SK-N-SH treated with all-trans-retinoic acid at 6 μM for 48 hours (cell line): ENCODE measurements at regions not wholly inside any gene's neighbourhood (a gene's known extent, or its start where the extent isn't known, plus 50 kb on each side); places are given as distances from the start of the nearest gene placed in this dataset.

Source experiments
- ATAC-seq: fragments of 200-7000 bp; cut with Tn5 transposase; 3 replicates; pipeline ENCODE4 v1.9.1; 2020; ENCODE audit warnings: mild to moderate bottlenecking, moderate library complexity
- BACH2 ChIP-seq: fragments of 250-450 bp; sonication (Bioruptor Pico); IDR thresholded peaks from 2 replicates; pipeline ENCODE4 v1.9.0; 2021; ENCODE audit warnings: mild to moderate bottlenecking, borderline replicate concordance
- CREB5 ChIP-seq: fragments of 250-450 bp; sonication (Bioruptor Pico); IDR thresholded peaks from 2 replicates; pipeline ENCODE4 v1.5.1; 2020; ENCODE audit warnings: low read depth, mild to moderate bottlenecking, moderate library complexity
- CSDC2 ChIP-seq: fragments of 250-450 bp; sonication (Bioruptor Pico); IDR thresholded peaks from 2 replicates; pipeline ENCODE4 v1.5.0; 2020; ENCODE audit warnings: mild to moderate bottlenecking, moderate library complexity
- CSRNP3 ChIP-seq: fragments of 250-450 bp; sonication (Bioruptor Pico); IDR thresholded peaks from 2 replicates; pipeline ENCODE4 v1.5.1; 2021; ENCODE audit warnings: mild to moderate bottlenecking, moderate library complexity
- ESRRG ChIP-seq: fragments of 250-450 bp; sonication (Bioruptor Pico); IDR thresholded peaks from 2 replicates; pipeline ENCODE4 v1.6.1; 2021; ENCODE audit warnings: mild to moderate bottlenecking
- GLIS3 ChIP-seq: fragments of 250-450 bp; sonication (Bioruptor Pico); IDR thresholded peaks from 2 replicates; pipeline ENCODE4 v1.5.0; 2020; ENCODE audit warnings: mild to moderate bottlenecking, moderate library complexity
- ISL1 ChIP-seq: fragments of 250-450 bp; sonication (Bioruptor Pico); IDR thresholded peaks from 2 replicates; pipeline ENCODE4 v2.1.2; 2022; ENCODE audit warnings: mild to moderate bottlenecking, moderate library complexity
- OSR1 ChIP-seq: fragments of 250-450 bp; sonication (Bioruptor Pico); IDR thresholded peaks from 2 replicates; pipeline ENCODE4 v1.8.0; 2022; ENCODE audit warnings: moderate library complexity, mild to moderate bottlenecking, inconsistent platforms
- POU6F1 ChIP-seq: fragments of 250-450 bp; sonication (Bioruptor Pico); IDR thresholded peaks from 2 replicates; pipeline ENCODE4 v1.8.0; 2021; ENCODE audit warnings: low read depth, mild to moderate bottlenecking, moderate library complexity, borderline replicate concordance
- PPARA ChIP-seq: fragments of 250-450 bp; sonication (Bioruptor Pico); IDR thresholded peaks from 2 replicates; pipeline ENCODE4 v1.5.0; 2020; ENCODE audit warnings: mild to moderate bottlenecking, borderline replicate concordance
- RARB ChIP-seq: fragments of 250-450 bp; sonication (Bioruptor Pico); IDR thresholded peaks from 2 replicates; pipeline ENCODE4 v1.8.0; 2021; ENCODE audit warnings: mild to moderate bottlenecking, moderate library complexity
- SNAI2 ChIP-seq: fragments of 250-450 bp; sonication (Bioruptor Pico); IDR thresholded peaks from 2 replicates; pipeline ENCODE4 v1.5.0; 2020; ENCODE audit warnings: mild to moderate bottlenecking, moderate library complexity
- TCF4 ChIP-seq: fragments of 250-450 bp; sonication (Bioruptor Pico); IDR thresholded peaks from 2 replicates; pipeline ENCODE4 v1.8.0; 2021; ENCODE audit warnings: mild to moderate bottlenecking, moderate library complexity, borderline replicate concordance
- TOX ChIP-seq: fragments of 250-450 bp; sonication (Bioruptor Pico); IDR thresholded peaks from 2 replicates; pipeline ENCODE4 v1.8.0; 2021; ENCODE audit warnings: mild to moderate bottlenecking, moderate library complexity, borderline replicate concordance
- ZC3H10 ChIP-seq: fragments of 250-450 bp; sonication (Bioruptor Pico); IDR thresholded peaks from 2 replicates; pipeline ENCODE4 v1.5.1; 2021; ENCODE audit warnings: mild to moderate bottlenecking, moderate library complexity
- ZFP3 ChIP-seq: fragments of 250-450 bp; sonication (Bioruptor Pico); IDR thresholded peaks from 2 replicates; pipeline ENCODE4 v1.5.0; 2020; ENCODE audit warnings: mild to moderate bottlenecking, moderate library complexity
- ZFP30 ChIP-seq: fragments of 450-650 bp; formaldehyde crosslinking; IDR thresholded peaks from 2 replicates; pipeline ENCODE4 v1.5.0; 2022; ENCODE audit warnings: mild to moderate bottlenecking, moderate library complexity
- ZNF565 ChIP-seq: fragments of 450-650 bp; formaldehyde crosslinking; conservative IDR thresholded peaks from 2 replicates; pipeline ENCODE4 v1.5.0; 2020; ENCODE audit warnings: low read depth, mild to moderate bottlenecking, moderate library complexity
- ZNF70 ChIP-seq: fragments of 450-650 bp; formaldehyde crosslinking; IDR thresholded peaks from 2 replicates; pipeline ENCODE4 v1.5.0; 2020; ENCODE audit warnings: mild to moderate bottlenecking, moderate library complexity
- ZNF8 ChIP-seq: fragments of 450-650 bp; formaldehyde crosslinking; IDR thresholded peaks from 2 replicates; pipeline ENCODE4 v1.5.0; 2020; ENCODE audit warnings: mild to moderate bottlenecking, moderate library complexity
- TF ChIP-seq, protein P1 (sequence below): fragments of 250-450 bp; sonication (Bioruptor Pico); IDR thresholded peaks from 2 replicates; pipeline ENCODE4 v1.5.0; 2020; ENCODE audit warnings: mild to moderate bottlenecking, moderate library complexity

GRCh38 chr17:56096026-56096810, 57.1 kb upstream of the ANKFN1 start:
- ATAC-seq, result no peak
- TF ChIP-seq ZFP30 (CRISPR knock-in tag), result no peak
- TF ChIP-seq PPARA (CRISPR knock-in tag), result no peak
- no peak for TF ChIP-seq ISL1 (CRISPR knock-in tag)
- no peak for TF ChIP-seq ZNF565 (CRISPR knock-in tag)
- no peak for TF ChIP-seq RARB
- no peak for TF ChIP-seq ZNF8 (CRISPR knock-in tag)
- no peak for TF ChIP-seq TCF4 (CRISPR knock-in tag)
- no peak for TF ChIP-seq OSR1
- TF ChIP-seq, protein P1, sequence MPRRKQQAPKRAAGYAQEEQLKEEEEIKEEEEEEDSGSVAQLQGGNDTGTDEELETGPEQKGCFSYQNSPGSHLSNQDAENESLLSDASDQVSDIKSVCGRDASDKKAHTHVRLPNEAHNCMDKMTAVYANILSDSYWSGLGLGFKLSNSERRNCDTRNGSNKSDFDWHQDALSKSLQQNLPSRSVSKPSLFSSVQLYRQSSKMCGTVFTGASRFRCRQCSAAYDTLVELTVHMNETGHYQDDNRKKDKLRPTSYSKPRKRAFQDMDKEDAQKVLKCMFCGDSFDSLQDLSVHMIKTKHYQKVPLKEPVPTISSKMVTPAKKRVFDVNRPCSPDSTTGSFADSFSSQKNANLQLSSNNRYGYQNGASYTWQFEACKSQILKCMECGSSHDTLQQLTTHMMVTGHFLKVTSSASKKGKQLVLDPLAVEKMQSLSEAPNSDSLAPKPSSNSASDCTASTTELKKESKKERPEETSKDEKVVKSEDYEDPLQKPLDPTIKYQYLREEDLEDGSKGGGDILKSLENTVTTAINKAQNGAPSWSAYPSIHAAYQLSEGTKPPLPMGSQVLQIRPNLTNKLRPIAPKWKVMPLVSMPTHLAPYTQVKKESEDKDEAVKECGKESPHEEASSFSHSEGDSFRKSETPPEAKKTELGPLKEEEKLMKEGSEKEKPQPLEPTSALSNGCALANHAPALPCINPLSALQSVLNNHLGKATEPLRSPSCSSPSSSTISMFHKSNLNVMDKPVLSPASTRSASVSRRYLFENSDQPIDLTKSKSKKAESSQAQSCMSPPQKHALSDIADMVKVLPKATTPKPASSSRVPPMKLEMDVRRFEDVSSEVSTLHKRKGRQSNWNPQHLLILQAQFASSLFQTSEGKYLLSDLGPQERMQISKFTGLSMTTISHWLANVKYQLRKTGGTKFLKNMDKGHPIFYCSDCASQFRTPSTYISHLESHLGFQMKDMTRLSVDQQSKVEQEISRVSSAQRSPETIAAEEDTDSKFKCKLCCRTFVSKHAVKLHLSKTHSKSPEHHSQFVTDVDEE (CRISPR knock-in tag), result no peak
- no peak for TF ChIP-seq ZNF70 (CRISPR knock-in tag)
- TF ChIP-seq CSRNP3 (CRISPR knock-in tag), result no peak
- TF ChIP-seq CSDC2 (CRISPR knock-in tag), result no peak
- TF ChIP-seq BACH2, result no peak
- TF ChIP-seq CREB5 (CRISPR knock-in tag), result no peak
- no peak for TF ChIP-seq ESRRG (CRISPR knock-in tag)
- TF ChIP-seq TOX (CRISPR knock-in tag), result no peak
- TF ChIP-seq ZFP3 (CRISPR knock-in tag), result no peak
- TF ChIP-seq GLIS3, result no peak
- no peak for TF ChIP-seq SNAI2 (CRISPR knock-in tag)
- no peak for TF ChIP-seq POU6F1 (CRISPR knock-in tag)

DNA sequence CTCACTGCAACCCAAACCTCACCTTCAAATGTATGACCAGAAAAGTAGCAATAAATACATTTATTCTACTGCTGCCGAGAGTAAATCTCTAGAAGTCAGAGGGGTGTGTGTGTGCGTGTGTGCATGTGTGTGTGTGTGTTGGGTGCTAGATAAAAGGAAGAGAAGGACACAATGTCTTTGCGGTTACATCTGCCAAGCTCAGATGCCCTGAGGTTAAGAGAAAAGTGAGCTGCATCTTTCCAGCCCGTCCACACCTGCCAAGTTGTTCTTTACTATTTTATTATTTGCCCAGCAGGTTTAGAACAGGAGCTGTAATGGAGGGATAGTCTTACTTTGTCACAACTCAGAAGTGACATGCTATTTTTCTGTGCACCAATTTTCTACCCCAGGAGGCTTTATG, 54.5 kb upstream of the ANKFN1 start:
- TF ChIP-seq ZNF565 (CRISPR knock-in tag) (no peak), RARB (no peak)
- no peak for ATAC-seq

GRCh38 chr17:56099649-56100048, 53.6 kb upstream of the ANKFN1 start:
- TF ChIP-seq ZC3H10 (CRISPR knock-in tag), result no peak
- no peak for ATAC-seq
